Epithelial cell of proximal tubule (primary cell): ENCODE measurements at regions not wholly inside any gene's neighbourhood (a gene's known extent, or its start where the extent isn't known, plus 50 kb on each side); places are given as distances from the start of the nearest gene placed in this dataset.

Experiments used
- DNase-seq: peaks from one replicate; pipeline ENCODE4 v3.0.0-alpha.2; 2011; ENCODE audit warnings: low read depth
- H3K4me3 ChIP-seq: 2 replicates; pipeline ENCODE4 v1.5.1; 2011; ENCODE audit warnings: low read depth, mild to moderate bottlenecking, low read length
- TF ChIP-seq, protein P1 (sequence below): conservative IDR thresholded peaks from 2 replicates; pipeline ENCODE4 v1.5.1; 2012; ENCODE audit warnings: low read depth, mild to moderate bottlenecking, low read length

DNA sequence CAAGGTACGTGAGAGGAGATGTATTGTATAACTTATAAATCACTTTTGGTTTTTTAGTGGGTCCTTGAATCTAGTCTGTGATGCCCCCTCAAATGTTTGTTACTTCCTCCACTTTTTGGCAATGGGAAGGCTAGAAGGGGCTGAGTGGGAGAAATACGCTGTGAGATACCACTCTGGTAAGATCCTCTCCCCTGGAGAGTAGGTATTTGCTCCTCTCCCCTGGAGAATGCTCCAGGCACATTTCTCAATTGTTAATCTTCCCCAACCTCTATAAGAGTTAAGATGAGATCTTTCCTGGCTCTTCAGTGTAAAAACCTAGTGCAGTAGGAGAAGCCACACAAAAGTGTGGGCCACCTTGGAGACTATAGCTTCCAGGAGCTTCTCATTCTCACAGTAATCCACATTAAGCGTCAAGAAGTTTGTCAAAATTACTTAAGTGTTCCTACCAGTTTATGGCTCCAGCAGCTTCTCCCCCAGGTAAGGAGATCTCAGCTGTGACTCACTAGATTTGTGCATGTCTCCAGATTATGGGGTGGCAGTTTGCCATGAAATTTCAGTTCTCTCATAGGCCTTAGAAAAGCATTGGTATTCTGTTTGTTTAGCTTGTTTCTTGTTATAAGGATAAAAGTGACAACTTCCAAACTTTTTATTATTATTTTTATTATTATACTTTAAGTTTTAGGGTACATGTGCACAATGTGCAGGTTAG is 182.6 kb downstream of the FSIP2 start:
- TF ChIP-seq, protein P1, sequence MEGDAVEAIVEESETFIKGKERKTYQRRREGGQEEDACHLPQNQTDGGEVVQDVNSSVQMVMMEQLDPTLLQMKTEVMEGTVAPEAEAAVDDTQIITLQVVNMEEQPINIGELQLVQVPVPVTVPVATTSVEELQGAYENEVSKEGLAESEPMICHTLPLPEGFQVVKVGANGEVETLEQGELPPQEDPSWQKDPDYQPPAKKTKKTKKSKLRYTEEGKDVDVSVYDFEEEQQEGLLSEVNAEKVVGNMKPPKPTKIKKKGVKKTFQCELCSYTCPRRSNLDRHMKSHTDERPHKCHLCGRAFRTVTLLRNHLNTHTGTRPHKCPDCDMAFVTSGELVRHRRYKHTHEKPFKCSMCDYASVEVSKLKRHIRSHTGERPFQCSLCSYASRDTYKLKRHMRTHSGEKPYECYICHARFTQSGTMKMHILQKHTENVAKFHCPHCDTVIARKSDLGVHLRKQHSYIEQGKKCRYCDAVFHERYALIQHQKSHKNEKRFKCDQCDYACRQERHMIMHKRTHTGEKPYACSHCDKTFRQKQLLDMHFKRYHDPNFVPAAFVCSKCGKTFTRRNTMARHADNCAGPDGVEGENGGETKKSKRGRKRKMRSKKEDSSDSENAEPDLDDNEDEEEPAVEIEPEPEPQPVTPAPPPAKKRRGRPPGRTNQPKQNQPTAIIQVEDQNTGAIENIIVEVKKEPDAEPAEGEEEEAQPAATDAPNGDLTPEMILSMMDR = no peak
- DNase-seq = no peak
- H3K4me3 ChIP-seq = no peak overlapping the region

DNA sequence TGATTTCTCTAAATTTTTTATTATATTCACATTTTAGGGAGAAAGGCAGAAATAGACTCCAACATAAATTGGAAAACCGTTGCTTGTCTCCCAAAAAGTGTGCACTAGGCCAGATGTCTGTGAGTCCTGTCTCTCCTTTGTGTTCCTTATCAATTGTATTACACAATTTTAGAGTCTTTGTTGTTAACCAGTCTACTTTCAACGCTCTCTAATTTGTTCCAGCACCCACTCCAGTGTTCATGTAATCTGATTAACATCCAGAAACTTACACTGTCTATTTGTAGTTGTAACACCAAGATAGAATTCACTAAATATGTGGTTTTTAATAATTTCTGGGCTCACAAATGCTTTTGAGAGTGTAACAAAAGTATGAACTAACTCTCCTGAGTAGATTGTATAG is 195.6 kb downstream of the FSIP2 start:
- TF ChIP-seq, protein P1 = no peak
- no peak for DNase-seq
- no peak overlapping the region for H3K4me3 ChIP-seq

GRCh38 chr2:185939858-185940257 is 201.3 kb downstream of the FSIP2 start:
- no peak overlapping the region for H3K4me3 ChIP-seq
- DNase-seq = no peak
- TF ChIP-seq, protein P1 = no peak

- DNase-seq = no peak
- TF ChIP-seq, protein P1 = no peak
- H3K4me3 ChIP-seq = no peak overlapping the region
Observed at GRCh38 chr2:185942855-185943254, 204.3 kb downstream of the FSIP2 start.

DNA sequence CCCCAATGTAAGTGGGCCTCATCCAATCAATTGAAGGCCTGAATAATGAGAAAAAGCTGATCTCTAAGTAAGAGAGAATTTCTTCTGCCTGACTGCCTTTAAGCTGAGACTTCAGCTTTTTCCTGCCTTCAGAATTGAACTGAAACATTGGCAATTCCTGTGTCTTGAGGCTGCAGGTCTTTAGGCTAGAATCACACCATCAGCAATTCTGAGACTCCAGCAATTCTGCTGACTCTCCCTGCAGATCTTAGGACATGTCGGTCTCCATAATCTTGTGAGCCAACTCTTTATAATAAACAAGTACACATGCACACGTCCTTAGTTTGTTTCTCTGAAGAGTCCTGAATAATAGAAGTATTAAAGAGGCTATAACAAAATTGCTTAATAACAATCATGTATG is 209.1 kb downstream of the FSIP2 start:
- H3K4me3 ChIP-seq = no peak overlapping the region
- DNase-seq = no peak
- TF ChIP-seq, protein P1 = no peak

- no peak for DNase-seq
- no peak overlapping the region for H3K4me3 ChIP-seq
- TF ChIP-seq, protein P1 = no peak
Observed at GRCh38 chr2:185952100-185952499, 213.5 kb downstream of the FSIP2 start.

- no peak for DNase-seq
- no peak overlapping the region for H3K4me3 ChIP-seq
- TF ChIP-seq, protein P1 = no peak
Observed at GRCh38 chr2:185954389-185954788, 215.8 kb downstream of the FSIP2 start.
